Activated naive CD8-positive, alpha-beta T cell treated with anti-CD3 and anti-CD28 coated beads, Interleukin-2, amount 50 U/mL, for 24 hours (primary cell): ENCODE measurements at regions not wholly inside any gene's neighbourhood (a gene's known extent, or its start where the extent isn't known, plus 50 kb on each side); places are given as distances from the start of the nearest gene placed in this dataset.
A peak's percentile ranks its signal among the peaks of the same experiment; 100 is the strongest.

Experiments used
- ATAC-seq: fragments of 150-1000 bp; cut with Tn5 transposase; one replicate; pipeline ENCODE4 v1.10.0; 2021
- DNase-seq: peaks from one replicate; pipeline ENCODE4 v3.0.0; 2021
- H3K27ac Mint-ChIP-seq: one replicate; pipeline ENCODE4 v1.8.0; 2021; ENCODE audit warnings: mild to moderate bottlenecking, mixed read lengths
- H3K27me3 Mint-ChIP-seq: one replicate; pipeline ENCODE4 v1.8.0; 2021; ENCODE audit warnings: mixed read lengths
- H3K36me3 Mint-ChIP-seq: one replicate; pipeline ENCODE4 v1.8.0; 2021; ENCODE audit warnings: low read depth, mixed read lengths
- H3K4me1 Mint-ChIP-seq: one replicate; pipeline ENCODE4 v1.8.0; 2021; ENCODE audit warnings: mixed read lengths
- H3K4me3 Mint-ChIP-seq: one replicate; pipeline ENCODE4 v1.8.0; 2021; ENCODE audit warnings: mild to moderate bottlenecking, moderate library complexity, mixed read lengths
- H3K9me3 Mint-ChIP-seq: one replicate; pipeline ENCODE4 v1.8.0; 2021; ENCODE audit warnings: mixed read lengths

- Mint-ChIP-seq H3K4me1 (peaks cover 18% of the 10 kb centered on the region), H3K9me3 (peaks cover 5% of the 10 kb centered on the region), H3K36me3 (no peaks in the 10 kb centered on the region), H3K27ac (no peak overlapping the region), H3K4me3 (no peak overlapping the region), H3K27me3 (no peaks in the 10 kb centered on the region)
- no peak for ATAC-seq
- no peak for DNase-seq
Measured at GRCh38 chr9:16158093-16158492, 605.2 kb downstream of the CCDC171 start.

GRCh38 chr9:16161483-16161882, 608.6 kb downstream of the CCDC171 start:
- no peak overlapping the region for H3K4me3 Mint-ChIP-seq
- no peaks in the 10 kb centered on the region for H3K4me1 Mint-ChIP-seq
- no peaks in the 10 kb centered on the region for H3K27me3 Mint-ChIP-seq
- no peak for ATAC-seq
- DNase-seq: no peak
- H3K36me3 Mint-ChIP-seq: no peaks in the 10 kb centered on the region
- H3K27ac Mint-ChIP-seq: no peak overlapping the region
- peaks cover 15% of the 10 kb centered on the region for H3K9me3 Mint-ChIP-seq

DNA sequence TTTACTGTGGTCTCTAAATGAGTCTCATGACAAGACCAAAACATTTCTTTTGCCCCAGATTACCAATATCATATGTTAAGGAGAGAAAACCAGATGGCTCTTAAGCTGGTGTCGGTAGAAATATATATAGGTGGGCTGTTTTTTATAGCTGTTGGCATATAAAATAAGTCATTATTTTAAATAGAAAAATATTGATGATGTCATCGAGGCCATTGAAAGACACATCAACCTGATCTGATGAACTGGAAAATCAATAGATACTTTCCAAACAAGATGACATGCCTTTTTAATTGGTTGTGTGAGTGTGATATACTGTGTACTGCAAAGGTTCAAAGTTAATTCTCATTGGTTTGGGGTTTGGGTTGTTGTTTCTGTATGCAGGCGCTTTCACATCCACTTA, 617.3 kb downstream of the CCDC171 start:
- Mint-ChIP-seq H3K27me3 (no peaks in the 10 kb centered on the region), H3K4me3 (no peak overlapping the region), H3K9me3 (no peaks in the 10 kb centered on the region), H3K4me1 (no peaks in the 10 kb centered on the region), H3K27ac (no peak overlapping the region), H3K36me3 (no peaks in the 10 kb centered on the region)
- no peak for ATAC-seq
- DNase-seq: no peak

- H3K27ac Mint-ChIP-seq: no peak overlapping the region
- no peaks in the 10 kb centered on the region for H3K36me3 Mint-ChIP-seq
- no peaks in the 10 kb centered on the region for H3K4me1 Mint-ChIP-seq
- H3K27me3 Mint-ChIP-seq: no peaks in the 10 kb centered on the region
- H3K4me3 Mint-ChIP-seq: no peak overlapping the region
- no peaks in the 10 kb centered on the region for H3K9me3 Mint-ChIP-seq
- DNase-seq (no peak), ATAC-seq (no peak)
Measured at GRCh38 chr9:16171911-16172310, 619.1 kb downstream of the CCDC171 start.

DNA sequence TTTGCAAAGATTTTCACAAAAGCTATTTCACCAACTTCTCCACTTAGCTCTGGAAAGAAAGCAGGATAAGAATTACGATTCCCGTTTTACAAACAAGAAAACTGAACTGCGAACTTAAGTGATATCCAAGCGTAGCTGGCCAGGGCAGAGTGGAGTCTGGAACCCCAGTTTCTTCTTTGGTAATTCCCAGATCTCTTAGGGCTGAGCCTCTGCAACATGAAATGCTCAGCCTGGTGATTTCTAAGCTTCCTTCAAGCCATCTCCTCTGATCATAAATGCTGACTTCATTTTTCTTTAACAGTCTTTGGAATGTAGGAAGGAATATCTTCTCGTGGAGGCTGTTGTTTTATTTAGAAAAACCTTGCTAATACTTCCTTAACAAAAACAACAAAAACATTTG, 620.0 kb downstream of the CCDC171 start:
- no peak overlapping the region for H3K4me3 Mint-ChIP-seq
- no peaks in the 10 kb centered on the region for H3K9me3 Mint-ChIP-seq
- no peaks in the 10 kb centered on the region for H3K36me3 Mint-ChIP-seq
- H3K4me1 Mint-ChIP-seq: no peaks in the 10 kb centered on the region
- DNase-seq (no peak), ATAC-seq (no peak)
- H3K27me3 Mint-ChIP-seq: no peaks in the 10 kb centered on the region
- no peak overlapping the region for H3K27ac Mint-ChIP-seq

DNA sequence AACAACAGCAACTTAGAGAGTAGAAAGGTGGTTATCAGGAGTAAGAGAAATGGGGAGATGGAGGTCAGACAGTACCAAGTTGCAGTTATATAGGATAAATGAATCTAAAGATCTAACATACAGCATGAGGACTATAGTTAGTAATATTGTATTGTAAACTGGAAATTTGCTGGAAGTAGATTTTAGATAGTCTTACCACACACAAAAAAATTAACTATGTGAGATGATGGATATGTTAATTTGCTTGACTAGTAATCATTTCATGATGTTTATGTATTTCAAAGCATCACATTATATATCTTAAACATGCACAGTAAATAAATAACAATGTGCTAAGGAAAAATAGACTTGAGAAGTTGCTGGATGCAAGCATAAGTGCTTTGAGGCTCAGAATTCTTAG, 622.1 kb downstream of the CCDC171 start:
- Mint-ChIP-seq H3K27me3 (no peaks in the 10 kb centered on the region), H3K4me1 (peaks cover 6% of the 10 kb centered on the region), H3K27ac (no peak overlapping the region), H3K9me3 (no peaks in the 10 kb centered on the region), H3K4me3 (no peak overlapping the region), H3K36me3 (no peaks in the 10 kb centered on the region)
- DNase-seq (no peak), ATAC-seq (no peak)

DNA sequence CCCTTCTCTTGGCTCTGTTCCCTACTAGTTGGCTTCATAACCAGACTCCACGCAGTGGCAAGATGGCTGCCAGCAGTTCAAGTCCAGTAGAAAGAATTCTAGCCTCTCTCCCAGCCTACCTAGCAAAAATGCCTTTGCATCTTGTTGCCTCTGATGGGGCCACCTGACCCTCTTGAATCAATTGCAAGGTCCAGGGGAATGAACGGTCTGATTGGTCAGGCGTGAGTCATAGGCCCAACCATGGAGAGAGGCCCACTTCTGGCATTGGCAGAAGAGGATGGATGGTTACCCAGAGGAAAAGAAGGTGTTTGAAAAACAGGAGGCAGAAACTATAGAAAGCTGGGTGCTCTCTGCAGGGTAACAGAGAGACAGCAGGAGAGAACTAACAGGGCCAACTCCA, 622.6 kb downstream of the CCDC171 start:
- Mint-ChIP-seq H3K27ac (no peak overlapping the region), H3K9me3 (no peaks in the 10 kb centered on the region), H3K4me3 (no peak overlapping the region), H3K4me1 (peaks cover 10% of the 10 kb centered on the region), H3K36me3 (no peaks in the 10 kb centered on the region), H3K27me3 (no peaks in the 10 kb centered on the region)
- ATAC-seq (no peak), DNase-seq (no peak)

DNA sequence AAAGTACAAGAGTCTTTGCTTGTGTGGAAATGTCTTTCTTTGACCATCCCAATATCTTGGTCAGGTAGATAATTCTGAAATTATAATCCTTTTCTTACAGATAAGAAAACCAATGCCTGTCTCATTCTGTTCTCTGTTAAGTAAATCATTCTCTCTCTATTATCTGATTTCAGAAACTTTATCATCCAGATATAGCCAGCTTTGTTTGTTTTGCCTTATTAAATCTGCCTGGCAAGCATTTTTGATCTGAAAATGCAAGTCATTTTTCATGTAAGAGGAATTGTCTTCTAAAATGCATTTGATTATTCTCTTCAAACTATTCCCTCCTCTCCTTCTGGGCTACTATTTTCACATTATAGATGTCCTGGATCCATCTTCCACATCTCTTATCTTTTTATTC, 625.5 kb downstream of the CCDC171 start:
- DNase-seq: no peak
- Mint-ChIP-seq H3K27ac (no peak overlapping the region), H3K27me3 (no peaks in the 10 kb centered on the region), H3K9me3 (no peaks in the 10 kb centered on the region), H3K4me1 (peaks cover 20% of the 10 kb centered on the region), H3K36me3 (peaks cover 3% of the 10 kb centered on the region), H3K4me3 (no peak overlapping the region)
- no peak for ATAC-seq

- peak; percentile 43 for DNase-seq
- ATAC-seq: peak; percentile 98
- no peaks in the 10 kb centered on the region for H3K9me3 Mint-ChIP-seq
- H3K4me1 Mint-ChIP-seq: peaks cover 29% of the 10 kb centered on the region
- peak overlapping the region; percentile 67 for H3K27ac Mint-ChIP-seq
- H3K36me3 Mint-ChIP-seq: peaks cover 3% of the 10 kb centered on the region
- no peak overlapping the region for H3K4me3 Mint-ChIP-seq
- no peaks in the 10 kb centered on the region for H3K27me3 Mint-ChIP-seq
Measured at GRCh38 chr9:16179566-16179965, 626.7 kb downstream of the CCDC171 start.

DNA sequence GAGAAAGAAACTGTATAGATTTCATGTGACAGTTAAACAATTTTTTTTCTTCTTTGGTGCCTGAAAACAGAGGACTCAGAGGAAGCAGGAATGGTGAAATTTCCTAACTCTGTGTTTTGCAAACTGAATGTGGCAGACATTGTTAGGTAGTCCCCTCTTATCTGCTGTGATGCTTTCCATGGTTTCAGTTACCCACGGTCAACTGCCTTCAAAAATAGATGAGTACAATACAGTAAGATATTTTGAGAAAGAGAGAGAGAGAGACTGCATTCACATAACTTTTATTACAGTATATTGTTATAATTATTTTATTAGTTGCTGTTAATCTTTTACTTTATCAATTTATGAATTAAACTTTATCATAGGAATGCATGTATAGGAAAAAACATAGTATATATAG, 627.2 kb downstream of the CCDC171 start:
- ATAC-seq (no peak), DNase-seq (no peak)
- Mint-ChIP-seq H3K36me3 (peaks cover 3% of the 10 kb centered on the region), H3K27me3 (no peaks in the 10 kb centered on the region), H3K27ac (peak overlapping the region; percentile 67), H3K4me1 (peaks cover 31% of the 10 kb centered on the region), H3K4me3 (no peak overlapping the region), H3K9me3 (no peaks in the 10 kb centered on the region)

DNA sequence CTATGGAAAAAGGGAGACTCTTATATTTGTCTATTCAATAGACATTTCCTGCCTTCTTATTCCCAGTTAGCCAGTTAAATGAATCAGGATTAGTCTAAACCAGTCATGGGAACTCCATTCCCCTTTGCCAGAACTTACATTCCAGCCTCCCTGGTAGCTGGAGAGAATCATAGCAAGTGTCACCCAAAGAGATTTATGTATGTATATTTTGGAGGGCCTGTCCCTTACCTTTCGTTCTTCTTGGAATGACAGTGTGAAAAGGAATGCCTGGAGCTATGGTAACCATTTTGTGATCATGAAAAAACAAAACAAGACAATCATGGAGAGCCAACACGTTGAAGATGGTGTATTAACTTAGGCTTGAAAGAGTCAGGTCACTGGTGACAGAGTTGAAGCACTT, 627.7 kb downstream of the CCDC171 start:
- no peak for DNase-seq
- H3K27ac Mint-ChIP-seq: no peak overlapping the region
- no peaks in the 10 kb centered on the region for H3K27me3 Mint-ChIP-seq
- no peaks in the 10 kb centered on the region for H3K9me3 Mint-ChIP-seq
- H3K4me1 Mint-ChIP-seq: peaks cover 31% of the 10 kb centered on the region
- H3K36me3 Mint-ChIP-seq: peaks cover 3% of the 10 kb centered on the region
- H3K4me3 Mint-ChIP-seq: no peak overlapping the region
- ATAC-seq: no peak

DNA sequence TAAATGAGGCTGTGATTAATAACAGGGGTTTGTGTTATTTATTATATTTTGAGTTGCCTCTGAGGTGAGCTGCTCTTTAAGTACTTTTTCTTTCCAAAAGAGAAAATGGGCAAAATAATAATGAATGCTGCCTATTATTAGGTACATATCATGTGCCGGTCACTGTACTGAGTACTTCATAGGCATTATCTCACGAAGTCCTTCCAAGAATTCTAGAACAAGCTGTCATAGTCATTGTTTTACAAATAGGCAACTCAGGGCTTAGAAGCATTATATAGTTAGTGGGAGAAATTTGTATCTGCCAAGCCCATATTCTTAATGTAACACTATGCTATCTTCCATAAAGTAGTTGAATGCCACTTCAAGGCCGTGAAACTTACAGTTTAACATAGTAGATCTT, 628.7 kb downstream of the CCDC171 start:
- no peak overlapping the region for H3K27ac Mint-ChIP-seq
- peaks cover 3% of the 10 kb centered on the region for H3K36me3 Mint-ChIP-seq
- DNase-seq: no peak
- no peaks in the 10 kb centered on the region for H3K27me3 Mint-ChIP-seq
- no peak overlapping the region for H3K4me3 Mint-ChIP-seq
- no peaks in the 10 kb centered on the region for H3K9me3 Mint-ChIP-seq
- peaks cover 31% of the 10 kb centered on the region for H3K4me1 Mint-ChIP-seq
- no peak for ATAC-seq

DNA sequence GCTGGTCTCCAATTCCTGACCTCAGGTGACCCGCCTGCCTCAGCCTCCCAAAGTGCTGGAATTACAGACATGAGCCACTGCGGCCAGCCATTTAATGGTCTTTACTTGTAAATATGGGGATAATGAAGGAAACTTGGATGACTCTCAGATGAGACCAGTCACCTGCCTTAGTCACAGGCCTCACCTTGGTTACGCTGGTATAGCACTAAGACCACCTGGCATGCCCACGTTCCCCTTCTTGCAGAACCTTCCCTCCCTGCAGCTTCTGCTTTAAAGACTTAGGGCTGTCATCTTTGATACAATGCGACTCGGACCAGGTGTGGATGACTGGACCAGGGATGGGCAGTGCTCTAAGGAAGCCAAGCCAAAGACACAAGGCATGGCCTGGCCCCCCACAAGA, 629.9 kb downstream of the CCDC171 start:
- H3K4me3 Mint-ChIP-seq: no peak overlapping the region

DNA sequence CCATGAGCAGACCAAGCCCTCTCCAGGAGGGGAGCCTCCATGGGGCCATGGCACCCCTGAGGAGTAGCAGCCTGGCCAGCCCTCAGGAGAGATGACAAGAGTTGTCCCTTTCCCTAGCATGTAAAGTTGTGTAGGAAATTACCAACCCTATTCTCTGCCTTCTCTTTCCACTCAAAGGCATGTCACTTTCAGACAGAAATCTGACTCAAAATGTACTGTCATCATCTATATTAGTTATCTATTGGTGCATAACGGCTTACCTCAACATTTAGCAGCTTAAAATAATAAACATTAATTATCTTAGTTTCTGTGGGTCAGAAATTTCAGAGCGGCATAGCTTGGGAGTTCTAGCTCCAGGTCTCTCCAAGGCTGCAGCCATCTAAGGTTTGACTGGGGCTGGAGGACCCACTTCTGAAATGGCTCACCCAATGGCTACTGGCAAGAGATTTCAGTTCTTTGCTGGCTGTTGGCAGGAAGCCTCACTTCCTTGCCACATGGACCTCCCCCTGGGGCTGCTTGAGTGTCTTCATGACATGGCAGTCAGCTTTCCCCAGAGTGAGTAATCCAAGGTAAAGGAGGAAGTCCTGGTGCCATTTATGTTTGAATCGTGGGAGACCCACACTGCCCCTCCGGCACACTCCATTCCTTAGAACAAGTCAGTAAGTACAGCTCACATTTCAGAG, 632.3 kb downstream of the CCDC171 start:
- Mint-ChIP-seq H3K36me3 (peaks cover 3% of the 10 kb centered on the region), H3K27ac (no peak overlapping the region), H3K27me3 (no peaks in the 10 kb centered on the region), H3K9me3 (peaks cover 5% of the 10 kb centered on the region), H3K4me1 (peaks cover 24% of the 10 kb centered on the region), H3K4me3 (no peak overlapping the region)
- ATAC-seq (peak; percentile 20), DNase-seq (no peak)

More for the DNA sequence above, 629.9 kb downstream of the CCDC171 start:
- Mint-ChIP-seq H3K27ac (peak overlapping the region; percentile 28), H3K4me1 (peaks cover 31% of the 10 kb centered on the region), H3K36me3 (peaks cover 3% of the 10 kb centered on the region), H3K9me3 (no peaks in the 10 kb centered on the region), H3K27me3 (no peaks in the 10 kb centered on the region)
- ATAC-seq (no peak), DNase-seq (no peak)

GRCh38 chr9:16191191-16191590, 638.3 kb downstream of the CCDC171 start:
- Mint-ChIP-seq H3K9me3 (peaks cover 5% of the 10 kb centered on the region), H3K36me3 (no peaks in the 10 kb centered on the region), H3K27me3 (no peaks in the 10 kb centered on the region), H3K27ac (no peak overlapping the region), H3K4me1 (no peaks in the 10 kb centered on the region), H3K4me3 (no peak overlapping the region)
- ATAC-seq (no peak), DNase-seq (no peak)
